ENCODE measurements at regions not wholly inside any gene's neighbourhood (a gene's known extent, or its start where the extent isn't known, plus 50 kb on each side); places are given as distances from the start of the nearest gene placed in this dataset.

DNA sequence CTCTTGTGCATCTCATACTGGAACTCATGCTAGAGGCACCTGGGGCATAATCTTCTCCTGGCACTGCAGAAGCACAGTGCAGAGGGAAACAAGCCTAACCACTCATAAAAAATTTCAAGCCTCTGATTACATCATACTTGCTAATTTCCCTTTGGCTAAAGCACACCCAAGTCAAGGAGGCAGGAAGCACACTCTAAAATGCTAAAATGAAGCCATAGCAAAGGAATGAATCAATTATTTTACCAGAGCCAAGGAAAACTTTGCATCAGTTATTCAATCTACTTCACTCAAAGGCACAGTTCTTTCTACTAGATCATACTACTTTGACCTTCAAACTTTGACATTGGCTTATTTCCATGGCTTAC lies 79.6 kb upstream of the SPOPL start:
- TF ChIP-seq TEAD4 (IDR thresholded peaks at IDR 0.05): peak; percentile 44; the same call in 1 of the 2 replicates
- no peak for TF ChIP-seq EGR1 (IDR thresholded peaks at IDR 0.05)
- TF ChIP-seq, protein P1, sequence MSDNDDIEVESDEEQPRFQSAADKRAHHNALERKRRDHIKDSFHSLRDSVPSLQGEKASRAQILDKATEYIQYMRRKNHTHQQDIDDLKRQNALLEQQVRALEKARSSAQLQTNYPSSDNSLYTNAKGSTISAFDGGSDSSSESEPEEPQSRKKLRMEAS (IDR thresholded peaks at IDR 0.05): no peak
- TF ChIP-seq CEBPB (IDR thresholded peaks at IDR 0.05): peak; percentile 83
- TF ChIP-seq EP300 (IDR thresholded peaks at IDR 0.05; ENCODE audit: borderline replicate concordance): no peak
- TF ChIP-seq NFIC (IDR thresholded peaks at IDR 0.05): peak; percentile 35; the same call in 1 of the 2 replicates

DNA sequence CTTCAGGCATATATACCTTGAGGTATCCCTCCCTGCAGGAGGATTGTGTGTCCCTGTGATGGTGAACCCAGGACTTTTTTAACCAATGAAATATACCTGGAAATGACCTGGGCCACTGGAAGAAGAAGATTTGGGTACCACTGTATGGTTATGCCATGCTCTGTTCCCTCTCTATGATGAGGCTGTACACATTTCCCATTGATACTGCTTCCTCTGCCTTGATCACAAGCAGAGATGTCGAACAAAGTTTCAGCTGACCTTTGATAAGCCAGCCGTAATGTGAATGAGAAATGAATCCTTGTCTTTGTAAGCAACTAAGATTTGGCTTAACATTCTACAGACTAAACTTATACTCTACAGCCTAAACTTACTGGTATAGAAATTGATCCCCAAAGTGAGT lies 78.4 kb upstream of the SPOPL start:
- TF ChIP-seq, protein P1 (IDR thresholded peaks at IDR 0.05): no peak
- TF ChIP-seq CREB1 (IDR thresholded peaks at IDR 0.05; ENCODE audit: low read depth) (no peak), TAF1 (IDR thresholded peaks at IDR 0.05; ENCODE audit: low read depth) (no peak), EP300 (IDR thresholded peaks at IDR 0.05; ENCODE audit: borderline replicate concordance) (no peak), CEBPB (IDR thresholded peaks at IDR 0.05) (no peak), TEAD4 (IDR thresholded peaks at IDR 0.05) (no peak), ZBTB7A (IDR thresholded peaks at IDR 0.05; ENCODE audit: low read depth) (no peak), YY1 (IDR thresholded peaks at IDR 0.05; ENCODE audit: low read depth) (no peak), NFIC (IDR thresholded peaks at IDR 0.05) (no peak), FOXM1 (IDR thresholded peaks at IDR 0.05; ENCODE audit: borderline replicate concordance, low read depth) (no peak), RAD21 (IDR thresholded peaks at IDR 0.05; ENCODE audit: low read depth) (no peak), EGR1 (IDR thresholded peaks at IDR 0.05) (no peak), TCF12 (IDR thresholded peaks at IDR 0.05; ENCODE audit: low read depth) (no peak)
- TF ChIP-seq, protein P2, sequence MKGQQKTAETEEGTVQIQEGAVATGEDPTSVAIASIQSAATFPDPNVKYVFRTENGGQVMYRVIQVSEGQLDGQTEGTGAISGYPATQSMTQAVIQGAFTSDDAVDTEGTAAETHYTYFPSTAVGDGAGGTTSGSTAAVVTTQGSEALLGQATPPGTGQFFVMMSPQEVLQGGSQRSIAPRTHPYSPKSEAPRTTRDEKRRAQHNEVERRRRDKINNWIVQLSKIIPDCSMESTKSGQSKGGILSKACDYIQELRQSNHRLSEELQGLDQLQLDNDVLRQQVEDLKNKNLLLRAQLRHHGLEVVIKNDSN (IDR thresholded peaks at IDR 0.05): no peak
- TF ChIP-seq, protein P3, sequence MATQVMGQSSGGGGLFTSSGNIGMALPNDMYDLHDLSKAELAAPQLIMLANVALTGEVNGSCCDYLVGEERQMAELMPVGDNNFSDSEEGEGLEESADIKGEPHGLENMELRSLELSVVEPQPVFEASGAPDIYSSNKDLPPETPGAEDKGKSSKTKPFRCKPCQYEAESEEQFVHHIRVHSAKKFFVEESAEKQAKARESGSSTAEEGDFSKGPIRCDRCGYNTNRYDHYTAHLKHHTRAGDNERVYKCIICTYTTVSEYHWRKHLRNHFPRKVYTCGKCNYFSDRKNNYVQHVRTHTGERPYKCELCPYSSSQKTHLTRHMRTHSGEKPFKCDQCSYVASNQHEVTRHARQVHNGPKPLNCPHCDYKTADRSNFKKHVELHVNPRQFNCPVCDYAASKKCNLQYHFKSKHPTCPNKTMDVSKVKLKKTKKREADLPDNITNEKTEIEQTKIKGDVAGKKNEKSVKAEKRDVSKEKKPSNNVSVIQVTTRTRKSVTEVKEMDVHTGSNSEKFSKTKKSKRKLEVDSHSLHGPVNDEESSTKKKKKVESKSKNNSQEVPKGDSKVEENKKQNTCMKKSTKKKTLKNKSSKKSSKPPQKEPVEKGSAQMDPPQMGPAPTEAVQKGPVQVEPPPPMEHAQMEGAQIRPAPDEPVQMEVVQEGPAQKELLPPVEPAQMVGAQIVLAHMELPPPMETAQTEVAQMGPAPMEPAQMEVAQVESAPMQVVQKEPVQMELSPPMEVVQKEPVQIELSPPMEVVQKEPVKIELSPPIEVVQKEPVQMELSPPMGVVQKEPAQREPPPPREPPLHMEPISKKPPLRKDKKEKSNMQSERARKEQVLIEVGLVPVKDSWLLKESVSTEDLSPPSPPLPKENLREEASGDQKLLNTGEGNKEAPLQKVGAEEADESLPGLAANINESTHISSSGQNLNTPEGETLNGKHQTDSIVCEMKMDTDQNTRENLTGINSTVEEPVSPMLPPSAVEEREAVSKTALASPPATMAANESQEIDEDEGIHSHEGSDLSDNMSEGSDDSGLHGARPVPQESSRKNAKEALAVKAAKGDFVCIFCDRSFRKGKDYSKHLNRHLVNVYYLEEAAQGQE (IDR thresholded peaks at IDR 0.05; ENCODE audit: low read depth): no peak

DNA sequence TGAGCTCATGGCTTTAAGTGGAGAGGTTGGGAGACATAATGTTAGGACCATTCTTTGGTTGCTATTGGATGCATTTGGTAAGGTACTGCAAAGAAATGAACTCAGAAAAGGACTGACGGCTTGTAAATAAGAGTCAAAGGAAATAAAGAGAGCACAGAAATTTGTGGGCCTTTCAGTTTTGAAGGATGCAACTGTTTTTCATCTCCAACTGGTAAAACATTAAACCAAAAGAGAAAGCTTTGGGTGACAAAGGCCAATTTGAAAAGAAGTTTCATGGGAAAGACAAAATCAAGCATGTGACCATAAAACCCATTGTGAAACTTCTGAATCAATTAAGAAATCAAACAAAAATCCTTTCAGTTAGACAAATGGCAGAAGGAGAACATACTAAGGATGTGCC lies 77.8 kb upstream of the SPOPL start:
- no peak for TF ChIP-seq CREB1 (IDR thresholded peaks at IDR 0.05; ENCODE audit: low read depth)
- TF ChIP-seq, protein P2 (IDR thresholded peaks at IDR 0.05): no peak
- no peak for TF ChIP-seq TAF1 (IDR thresholded peaks at IDR 0.05; ENCODE audit: low read depth)
- TF ChIP-seq, protein P3 (IDR thresholded peaks at IDR 0.05; ENCODE audit: low read depth): no peak
- no peak for TF ChIP-seq TCF12 (IDR thresholded peaks at IDR 0.05; ENCODE audit: low read depth)
- TF ChIP-seq CEBPB (IDR thresholded peaks at IDR 0.05): no peak
- no peak for TF ChIP-seq TEAD4 (IDR thresholded peaks at IDR 0.05)
- TF ChIP-seq NFIC (IDR thresholded peaks at IDR 0.05): no peak
- TF ChIP-seq FOXM1 (IDR thresholded peaks at IDR 0.05; ENCODE audit: borderline replicate concordance, low read depth): no peak
- TF ChIP-seq, protein P1 (IDR thresholded peaks at IDR 0.05): no peak
- no peak for TF ChIP-seq EGR1 (IDR thresholded peaks at IDR 0.05)
- TF ChIP-seq YY1 (IDR thresholded peaks at IDR 0.05; ENCODE audit: low read depth): no peak
- TF ChIP-seq RAD21 (IDR thresholded peaks at IDR 0.05; ENCODE audit: low read depth): no peak
- no peak for TF ChIP-seq EP300 (IDR thresholded peaks at IDR 0.05; ENCODE audit: borderline replicate concordance)
- TF ChIP-seq ZBTB7A (IDR thresholded peaks at IDR 0.05; ENCODE audit: low read depth): no peak

DNA sequence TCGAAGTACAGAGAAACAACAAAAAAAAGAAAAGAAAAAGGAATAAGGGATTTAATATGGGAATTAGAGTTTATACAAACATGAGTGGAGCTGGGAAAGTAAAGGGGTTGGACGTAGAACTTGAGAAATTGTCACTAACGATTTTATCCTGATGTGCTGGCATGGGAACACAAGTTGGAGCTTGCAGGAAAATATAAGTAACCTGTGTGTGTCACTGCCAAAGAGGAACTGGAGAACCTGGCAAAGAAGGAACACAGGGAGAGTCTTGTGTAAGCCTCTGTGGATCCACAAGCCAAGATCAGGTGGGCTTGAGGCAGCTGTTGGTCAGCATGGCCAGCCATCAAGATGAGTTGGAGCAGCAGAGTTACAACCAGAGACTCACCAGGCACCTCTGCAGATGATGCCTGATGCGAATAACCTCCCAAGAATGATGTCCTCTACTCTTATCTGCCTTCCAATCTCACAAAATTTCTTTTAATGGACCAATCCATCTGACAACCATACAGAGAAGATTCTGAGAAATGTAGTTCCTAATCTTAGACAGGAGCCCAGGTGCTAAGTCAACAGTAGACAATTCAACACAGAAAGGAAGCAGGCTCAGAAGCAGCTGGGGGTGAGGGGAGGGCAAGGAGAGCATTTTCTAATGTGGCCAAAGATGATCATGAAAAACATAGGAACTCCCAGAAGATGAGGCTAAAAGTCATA lies 77.0 kb upstream of the SPOPL start:
- TF ChIP-seq FOXM1 (IDR thresholded peaks at IDR 0.05; ENCODE audit: borderline replicate concordance, low read depth) (no peak), EGR1 (IDR thresholded peaks at IDR 0.05) (no peak), TEAD4 (IDR thresholded peaks at IDR 0.05) (no peak), NFIC (IDR thresholded peaks at IDR 0.05) (no peak), YY1 (IDR thresholded peaks at IDR 0.05; ENCODE audit: low read depth) (no peak), CEBPB (IDR thresholded peaks at IDR 0.05) (no peak), EP300 (IDR thresholded peaks at IDR 0.05; ENCODE audit: borderline replicate concordance) (no peak), TAF1 (IDR thresholded peaks at IDR 0.05; ENCODE audit: low read depth) (no peak), RAD21 (IDR thresholded peaks at IDR 0.05; ENCODE audit: low read depth) (no peak), TCF12 (IDR thresholded peaks at IDR 0.05; ENCODE audit: low read depth) (no peak), ZBTB7A (IDR thresholded peaks at IDR 0.05; ENCODE audit: low read depth) (no peak), CREB1 (IDR thresholded peaks at IDR 0.05; ENCODE audit: low read depth) (no peak)
- TF ChIP-seq, protein P2 (IDR thresholded peaks at IDR 0.05): no peak
- TF ChIP-seq, protein P3 (IDR thresholded peaks at IDR 0.05; ENCODE audit: low read depth): no peak
- TF ChIP-seq, protein P1 (IDR thresholded peaks at IDR 0.05): no peak

Measured in Ishikawa (cell line).